PC-9 (cell line): ENCODE measurements at regions not wholly inside any gene's neighbourhood (a gene's known extent, or its start where the extent isn't known, plus 50 kb on each side); places are given as distances from the start of the nearest gene placed in this dataset.

Experiments used
- BruUV-seq: library from RNA; stranded (reverse); fragments of 400-500 nt; replicated peaks from 2 replicates; lab custom pipeline; 2021; lab: Mats Ljungman, UMichigan
- CTCF ChIA-PET: fragments of 300-600 bp; sonication (Branson Sonifier 250); formaldehyde crosslinking; loops from one replicate; lab custom pipeline; 2022; ENCODE audit warnings: antibody characterized with exemption; lab: Charles Lee
- POLR2A ChIA-PET: fragments of 300-600 bp; sonication (Branson Sonifier 250); formaldehyde crosslinking; loops from one replicate; lab custom pipeline; 2022; ENCODE audit warnings: antibody characterized with exemption; ENCODE audit not compliant: unreplicated experiment; lab: Charles Lee
- DNase-seq, 2 experiments: peaks; one replicate each; pipeline versions ENCODE4 v3.0.0 to v3.0.0-alpha.2; 2015 to 2022; ENCODE audit warnings: mixed read lengths in 1 of 2
- H2AFZ ChIP-seq: fragments of 200-600 bp; sonication (generic); 2 replicates; pipeline ENCODE4 v1.8.1; 2017; ENCODE audit warnings: antibody characterized with exemption
- H3F3A ChIP-seq: fragments of 200-600 bp; sonication (generic); 2 replicates; pipeline ENCODE4 v1.8.1; 2017; ENCODE audit warnings: antibody characterized with exemption, mild to moderate bottlenecking, low read depth; ENCODE audit not compliant: insufficient read depth
- H3K27ac ChIP-seq: fragments of 200-600 bp; sonication (generic); 2 replicates; pipeline ENCODE4 v1.6.1; 2016; ENCODE audit warnings: mixed run types
- H3K27me3 ChIP-seq: fragments of 200-600 bp; sonication (generic); 2 replicates; pipeline ENCODE4 v1.6.1; 2016; ENCODE audit warnings: low read depth, mixed run types; ENCODE audit not compliant: insufficient read depth
- H3K36me3 ChIP-seq: fragments of 200-600 bp; sonication (generic); 2 replicates; pipeline ENCODE4 v1.6.1; 2016; ENCODE audit warnings: low read depth, mixed run types
- H3K4me1 ChIP-seq: fragments of 200-600 bp; sonication (generic); replicated peaks from 2 replicates; pipeline ENCODE4 v1.6.1; 2016; ENCODE audit warnings: mixed run types; ENCODE audit not compliant: insufficient read depth
- H3K4me2 ChIP-seq: fragments of 200-600 bp; sonication (generic); 2 replicates; pipeline ENCODE4 v1.6.1; 2017; ENCODE audit warnings: mixed run types
- H3K4me3 ChIP-seq: fragments of 200-600 bp; sonication (generic); 2 replicates; pipeline ENCODE4 v1.6.1; 2016; ENCODE audit warnings: mixed run types
- H3K79me2 ChIP-seq: fragments of 200-600 bp; sonication (generic); 2 replicates; pipeline ENCODE4 v1.6.1; 2017; ENCODE audit warnings: low read depth, mixed run types
- H3K9me2 ChIP-seq: fragments of 200-600 bp; sonication (generic); 2 replicates; pipeline ENCODE4 v1.8.1; 2017; ENCODE audit warnings: mild to moderate bottlenecking; ENCODE audit not compliant: insufficient read depth
- H3K9me3 ChIP-seq: fragments of 200-600 bp; sonication (generic); 2 replicates; pipeline ENCODE4 v1.8.1; 2016; ENCODE audit warnings: low read depth; ENCODE audit not compliant: insufficient read depth
- H4K20me1 ChIP-seq: fragments of 200-600 bp; sonication (generic); 2 replicates; pipeline ENCODE4 v1.8.1; 2017; ENCODE audit not compliant: insufficient read depth
- EZH2 ChIP-seq: fragments of 200-600 bp; sonication (generic); IDR thresholded peaks from 2 replicates; pipeline ENCODE4 v1.8.0; 2017; ENCODE audit warnings: antibody characterized with exemption, low read depth
- intact Hi-C: fragments of 100-400 bp; cut with micrococcal nuclease; formaldehyde crosslinking; loops from one replicate; pipeline ENCODE4 v1.10.0; 2022; ENCODE audit not compliant: unreplicated experiment
- TF ChIP-seq, protein P1 (sequence below): fragments of 200-600 bp; sonication (generic); conservative IDR thresholded peaks from 2 replicates; pipeline ENCODE4 v1.6.1; 2017; ENCODE audit warnings: mixed run types, antibody characterized with exemption, mild to moderate bottlenecking, moderate library complexity

DNA sequence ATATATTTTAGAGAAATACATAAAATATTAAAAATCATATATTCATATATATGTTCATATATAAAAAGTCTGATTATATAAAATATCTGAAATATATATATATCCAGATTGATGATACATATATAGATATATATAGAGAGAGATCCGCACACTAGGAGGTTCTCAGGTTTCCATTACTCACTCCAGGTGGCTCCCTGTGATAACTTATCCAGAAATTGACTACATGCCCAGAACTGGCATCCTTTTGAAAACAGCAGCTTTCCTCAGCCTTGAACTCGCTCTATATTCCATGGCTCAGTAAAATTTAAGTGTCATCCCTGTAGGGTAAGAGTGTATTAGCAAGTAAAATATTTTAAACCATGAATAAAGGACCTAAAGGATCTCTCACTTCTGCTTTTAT lies 206.8 kb downstream of the TINAG start:
- intact Hi-C loops: no loop called here
- no peak for TF ChIP-seq EZH2
- TF ChIP-seq, protein P1, sequence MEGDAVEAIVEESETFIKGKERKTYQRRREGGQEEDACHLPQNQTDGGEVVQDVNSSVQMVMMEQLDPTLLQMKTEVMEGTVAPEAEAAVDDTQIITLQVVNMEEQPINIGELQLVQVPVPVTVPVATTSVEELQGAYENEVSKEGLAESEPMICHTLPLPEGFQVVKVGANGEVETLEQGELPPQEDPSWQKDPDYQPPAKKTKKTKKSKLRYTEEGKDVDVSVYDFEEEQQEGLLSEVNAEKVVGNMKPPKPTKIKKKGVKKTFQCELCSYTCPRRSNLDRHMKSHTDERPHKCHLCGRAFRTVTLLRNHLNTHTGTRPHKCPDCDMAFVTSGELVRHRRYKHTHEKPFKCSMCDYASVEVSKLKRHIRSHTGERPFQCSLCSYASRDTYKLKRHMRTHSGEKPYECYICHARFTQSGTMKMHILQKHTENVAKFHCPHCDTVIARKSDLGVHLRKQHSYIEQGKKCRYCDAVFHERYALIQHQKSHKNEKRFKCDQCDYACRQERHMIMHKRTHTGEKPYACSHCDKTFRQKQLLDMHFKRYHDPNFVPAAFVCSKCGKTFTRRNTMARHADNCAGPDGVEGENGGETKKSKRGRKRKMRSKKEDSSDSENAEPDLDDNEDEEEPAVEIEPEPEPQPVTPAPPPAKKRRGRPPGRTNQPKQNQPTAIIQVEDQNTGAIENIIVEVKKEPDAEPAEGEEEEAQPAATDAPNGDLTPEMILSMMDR: no peak
- H3K4me1 ChIP-seq: no peaks in the 10 kb centered on the region
- H3K4me2 ChIP-seq: no peak overlapping the region
- BruUV-seq: no TSS peak
- no peaks in the 10 kb centered on the region for H3F3A ChIP-seq
- ChIA-PET CTCF (no interaction called here), POLR2A (no interaction called here)
- DNase-seq: no peak
- H3K36me3 ChIP-seq: no peaks in the 10 kb centered on the region
- no peaks in the 10 kb centered on the region for H3K9me2 ChIP-seq
- H4K20me1 ChIP-seq: no peaks in the 10 kb centered on the region
- H3K79me2 ChIP-seq: no peaks in the 10 kb centered on the region
- no peak overlapping the region for H3K27ac ChIP-seq
- no peaks in the 10 kb centered on the region for H3K27me3 ChIP-seq
- H3K4me3 ChIP-seq: no peak overlapping the region
- no peak overlapping the region; the same call in 1 of the 2 replicates for H2AFZ ChIP-seq
- no peaks in the 10 kb centered on the region for H3K9me3 ChIP-seq

DNA sequence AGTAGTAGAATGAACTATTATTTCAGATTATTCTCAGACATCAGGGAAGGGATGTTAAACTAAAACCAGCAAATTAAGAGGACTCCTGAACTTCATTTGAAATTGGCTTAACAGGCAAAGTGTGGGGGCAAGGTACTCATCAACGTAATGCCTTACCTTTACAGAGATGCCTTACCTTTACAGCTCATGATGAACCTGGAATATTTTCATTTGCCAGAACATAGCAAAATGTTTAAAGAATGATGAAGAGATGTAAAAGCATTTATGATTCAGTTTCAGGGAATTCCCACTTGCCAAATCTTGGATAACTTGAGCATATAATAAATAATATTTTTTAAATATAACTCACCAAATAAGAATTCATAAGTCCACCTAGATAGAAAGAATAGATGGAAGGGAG lies 207.5 kb downstream of the TINAG start:
- no peak overlapping the region for H3K4me3 ChIP-seq
- H3K9me3 ChIP-seq: no peaks in the 10 kb centered on the region
- ChIA-PET POLR2A (no interaction called here), CTCF (no interaction called here)
- DNase-seq: no peak
- H4K20me1 ChIP-seq: no peaks in the 10 kb centered on the region
- H3K36me3 ChIP-seq: no peaks in the 10 kb centered on the region
- H2AFZ ChIP-seq: no peak overlapping the region
- no peak overlapping the region for H3K27ac ChIP-seq
- no peaks in the 10 kb centered on the region for H3K79me2 ChIP-seq
- H3K4me1 ChIP-seq: no peaks in the 10 kb centered on the region
- BruUV-seq: no TSS peak
- intact Hi-C loops: no loop called here
- H3K4me2 ChIP-seq: no peak overlapping the region
- no peaks in the 10 kb centered on the region for H3K9me2 ChIP-seq
- no peaks in the 10 kb centered on the region for H3F3A ChIP-seq
- TF ChIP-seq, protein P1: no peak
- TF ChIP-seq EZH2: no peak
- no peaks in the 10 kb centered on the region for H3K27me3 ChIP-seq

DNA sequence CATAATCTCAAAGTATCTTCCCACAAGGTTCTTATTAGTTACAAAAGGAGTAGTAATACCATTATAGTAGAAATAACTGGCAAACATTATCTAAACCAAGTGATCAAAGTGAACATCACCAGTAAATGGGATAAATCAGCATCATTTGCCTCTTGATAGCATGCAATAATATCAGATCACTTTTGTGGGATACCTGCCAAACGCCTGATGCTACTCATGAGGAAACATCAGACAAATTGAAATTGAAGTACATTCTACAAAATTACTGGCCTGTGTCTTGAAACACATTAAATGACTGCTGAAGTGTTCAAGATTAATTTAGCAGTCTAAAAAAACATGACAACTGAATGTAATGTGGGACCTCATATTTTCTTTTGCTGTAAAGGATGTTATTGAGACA lies 208.1 kb downstream of the TINAG start:
- DNase-seq: no peak
- no peak overlapping the region for H2AFZ ChIP-seq
- no peak overlapping the region for H3K27ac ChIP-seq
- intact Hi-C loops: no loop called here
- no TSS peak for BruUV-seq
- H3K36me3 ChIP-seq: no peaks in the 10 kb centered on the region
- H3K79me2 ChIP-seq: no peaks in the 10 kb centered on the region
- H3K4me1 ChIP-seq: no peaks in the 10 kb centered on the region
- H3K9me3 ChIP-seq: no peaks in the 10 kb centered on the region
- ChIA-PET CTCF (no interaction called here), POLR2A (no interaction called here)
- no peaks in the 10 kb centered on the region for H3K9me2 ChIP-seq
- no peaks in the 10 kb centered on the region for H3F3A ChIP-seq
- H3K27me3 ChIP-seq: no peaks in the 10 kb centered on the region
- H3K4me3 ChIP-seq: no peak overlapping the region
- no peak overlapping the region for H3K4me2 ChIP-seq
- TF ChIP-seq, protein P1: no peak
- TF ChIP-seq EZH2: no peak
- H4K20me1 ChIP-seq: no peaks in the 10 kb centered on the region
